Mucosa of rectum (tissue), 2 donors: ENCODE measurements at regions not wholly inside any gene's neighbourhood (a gene's known extent, or its start where the extent isn't known, plus 50 kb on each side); places are given as distances from the start of the nearest gene placed in this dataset.
"Not testable (repeated sequence)": the region's sequence is repeated elsewhere in the genome, so short reads cannot be mapped to it uniquely, and the experiment has no call there.

Source experiments
- H3K27ac ChIP-seq, 2 donors: one replicate each; pipeline ENCODE4 v1.7.0; 2013; ENCODE audit warnings: inconsistent platforms in 2 of 2, low read depth in 2 of 2, low read length in 2 of 2
- H3K27me3 ChIP-seq, 2 donors: one replicate each; pipeline ENCODE4 v1.7.0; 2013; ENCODE audit warnings: low read length in 2 of 2; ENCODE audit not compliant: control insufficient read depth in 2 of 2, insufficient read depth in 2 of 2
- H3K36me3 ChIP-seq, 2 donors: one replicate each; pipeline ENCODE4 v1.7.0; 2013; ENCODE audit warnings: low read length in 2 of 2; ENCODE audit not compliant: control insufficient read depth in 2 of 2, insufficient read depth in 2 of 2
- H3K4me1 ChIP-seq, 2 donors: one replicate each; pipeline ENCODE4 v1.7.0; 2013; ENCODE audit warnings: low read length in 2 of 2, mild to moderate bottlenecking in 1 of 2; ENCODE audit not compliant: control insufficient read depth in 2 of 2, insufficient read depth in 2 of 2
- H3K4me3 ChIP-seq, 2 donors: one replicate each; pipeline ENCODE4 v1.7.0; 2013; ENCODE audit warnings: low read length in 2 of 2
- H3K9ac ChIP-seq, 2 donors: one replicate each; pipeline ENCODE4 v1.7.0; 2013; ENCODE audit warnings: low read length in 2 of 2, low read depth in 1 of 2, mild to moderate bottlenecking in 1 of 2
- H3K9me3 ChIP-seq, 2 donors: one replicate each; pipeline ENCODE4 v1.7.0; 2013; ENCODE audit warnings: low read length in 2 of 2; ENCODE audit not compliant: control insufficient read depth in 2 of 2
- donor health status: healthy.
- donor health status: Normal muscosa, but diverticular disease.

DNA sequence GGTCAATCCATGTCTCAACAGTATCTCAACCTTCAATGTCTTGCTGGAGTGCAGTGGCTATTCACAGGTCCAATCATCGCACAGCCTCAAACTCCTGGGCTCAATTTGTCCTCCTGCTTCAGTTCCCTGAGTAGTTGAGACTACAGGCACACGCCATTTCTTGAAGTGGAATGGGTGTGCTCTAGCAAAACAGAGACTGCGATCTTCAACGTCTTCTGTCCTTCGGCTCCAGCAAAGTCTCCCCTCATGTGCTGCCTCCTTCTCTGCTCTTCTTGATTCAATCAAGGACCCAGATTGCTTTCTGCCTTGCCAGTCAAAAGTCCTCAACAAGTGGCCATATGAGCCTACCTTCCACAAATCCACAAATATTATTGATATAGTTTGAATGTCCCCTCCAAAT is 466.7 kb upstream of the MIR17HG start:
- Histone ChIP-seq H3K4me1 (no peaks in the 10 kb centered on the region), H3K9ac (no peak overlapping the region), H3K27ac (no peak overlapping the region), H3K9me3 (no peaks in the 10 kb centered on the region), H3K36me3 (no peaks in the 10 kb centered on the region), H3K27me3 (no peaks in the 10 kb centered on the region), H3K4me3 (no peak overlapping the region)

DNA sequence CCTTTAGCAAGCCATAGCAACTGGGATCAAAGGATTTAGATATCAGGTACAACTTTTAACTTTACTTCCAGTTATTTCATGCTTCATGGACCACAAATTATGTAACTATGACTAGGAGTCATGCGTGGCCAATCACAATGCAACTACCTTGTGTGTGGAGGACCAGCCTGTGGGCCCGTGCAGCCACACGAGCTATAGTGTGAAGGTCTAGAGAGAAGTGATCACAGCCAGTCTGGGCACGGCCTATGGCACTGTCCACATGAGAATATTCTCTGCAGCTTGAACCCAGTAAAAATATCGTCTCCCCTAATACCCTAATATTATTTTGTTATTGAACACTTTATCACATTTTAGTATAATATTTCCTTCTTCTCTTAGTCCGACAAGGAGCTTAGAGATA is 464.9 kb upstream of the MIR17HG start:
- no peaks in the 10 kb centered on the region for H3K27me3 ChIP-seq
- H3K4me3 ChIP-seq = no peak overlapping the region
- H3K9ac ChIP-seq = no peak overlapping the region
- no peaks in the 10 kb centered on the region for H3K36me3 ChIP-seq
- H3K27ac ChIP-seq = no peak overlapping the region
- H3K9me3 ChIP-seq = no peaks in the 10 kb centered on the region
- no peaks in the 10 kb centered on the region for H3K4me1 ChIP-seq

- Histone ChIP-seq H3K27ac (no peak overlapping the region), H3K36me3 (no peaks in the 10 kb centered on the region), H3K9ac (no peak overlapping the region), H3K4me3 (no peak overlapping the region), H3K27me3 (no peaks in the 10 kb centered on the region), H3K4me1 (no peaks in the 10 kb centered on the region), H3K9me3 (no peaks in the 10 kb centered on the region)
Measured at GRCh38 chr13:90883592-90883991, 463.9 kb upstream of the MIR17HG start.

DNA sequence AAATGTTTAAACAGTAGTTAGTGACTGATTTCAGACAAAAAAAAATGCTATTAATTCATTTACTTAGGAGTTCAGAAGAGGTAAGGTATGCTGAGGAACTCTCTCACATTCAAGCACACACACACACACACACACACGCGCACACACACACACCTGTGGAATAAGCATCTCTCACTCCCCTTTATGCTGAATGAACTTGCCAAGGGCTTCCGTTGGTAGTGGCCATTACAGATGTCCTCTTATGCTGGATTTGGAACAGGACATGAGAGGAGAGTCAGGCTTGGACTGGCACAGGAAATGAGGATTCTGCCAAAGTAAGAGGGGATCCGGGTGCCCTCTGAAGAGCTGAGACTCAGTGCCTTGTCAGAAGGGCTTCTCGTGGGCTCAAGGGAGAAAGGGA is 463.4 kb upstream of the MIR17HG start:
- no peak overlapping the region for H3K4me3 ChIP-seq

GRCh38 chr13:90889906-90890834 is 457.3 kb upstream of the MIR17HG start:
- Histone ChIP-seq H3K9ac (no peak overlapping the region), H3K4me3 (no peak overlapping the region), H3K4me1 (no peaks in the 10 kb centered on the region), H3K27ac (no peak overlapping the region), H3K27me3 (no peaks in the 10 kb centered on the region), H3K36me3 (no peaks in the 10 kb centered on the region), H3K9me3 (no peaks in the 10 kb centered on the region)

More for the DNA sequence above, 463.4 kb upstream of the MIR17HG start:
- Histone ChIP-seq H3K4me1 (no peaks in the 10 kb centered on the region), H3K27me3 (no peaks in the 10 kb centered on the region), H3K9ac (no peak overlapping the region), H3K27ac (no peak overlapping the region), H3K36me3 (no peaks in the 10 kb centered on the region), H3K9me3 (no peaks in the 10 kb centered on the region)

GRCh38 chr13:90891329-90891728 is 456.2 kb upstream of the MIR17HG start:
- Histone ChIP-seq H3K36me3 (no peaks in the 10 kb centered on the region), H3K4me1 (no peaks in the 10 kb centered on the region), H3K9me3 (no peaks in the 10 kb centered on the region), H3K9ac (no peak overlapping the region), H3K27me3 (no peaks in the 10 kb centered on the region), H3K27ac (no peak overlapping the region), H3K4me3 (no peak overlapping the region)

DNA sequence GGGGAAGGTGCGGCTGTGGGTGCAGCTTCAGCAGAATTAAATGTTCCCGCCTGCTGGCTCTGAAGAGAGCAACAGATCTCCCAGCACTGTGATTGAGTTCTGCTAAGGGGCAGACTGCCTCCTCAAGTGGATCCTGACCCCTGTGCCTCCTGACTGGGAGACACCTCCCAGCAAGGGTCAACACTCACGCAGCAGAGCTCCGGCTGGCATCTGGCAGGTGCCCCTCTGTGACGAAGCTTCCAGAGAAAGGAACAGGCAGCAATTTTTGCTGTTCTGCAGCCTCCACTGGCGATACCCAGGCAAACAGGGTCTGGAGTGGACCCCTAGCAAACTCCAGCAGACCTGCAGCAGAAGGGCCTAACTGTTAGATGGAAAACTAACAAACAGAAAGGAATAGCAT is 454.3 kb upstream of the MIR17HG start:
- H3K27me3 ChIP-seq, H3K9ac ChIP-seq, H3K27ac ChIP-seq, H3K4me1 ChIP-seq, H3K36me3 ChIP-seq, H3K9me3 ChIP-seq, H3K4me3 ChIP-seq: not testable (repeated sequence)

GRCh38 chr13:90896002-90896401 is 451.5 kb upstream of the MIR17HG start:
- Histone ChIP-seq H3K4me3 (no peak overlapping the region), H3K4me1 (no peaks in the 10 kb centered on the region), H3K9ac (no peak overlapping the region), H3K9me3 (no peaks in the 10 kb centered on the region), H3K27me3 (no peaks in the 10 kb centered on the region), H3K27ac (no peak overlapping the region), H3K36me3 (no peaks in the 10 kb centered on the region)

GRCh38 chr13:90898811-90899210 is 448.7 kb upstream of the MIR17HG start:
- Histone ChIP-seq H3K9me3 (no peaks in the 10 kb centered on the region), H3K27ac (no peak overlapping the region), H3K4me1 (no peaks in the 10 kb centered on the region)

GRCh38 chr13:90899416-90899815 is 448.1 kb upstream of the MIR17HG start:
- H3K9me3 ChIP-seq = no peaks in the 10 kb centered on the region
- no peaks in the 10 kb centered on the region for H3K27me3 ChIP-seq
- H3K9ac ChIP-seq = no peak overlapping the region
- no peaks in the 10 kb centered on the region for H3K4me1 ChIP-seq
- H3K36me3 ChIP-seq = no peaks in the 10 kb centered on the region
- H3K27ac ChIP-seq = no peak overlapping the region
- H3K4me3 ChIP-seq = no peak overlapping the region

More at GRCh38 chr13:90898811-90899210, 448.7 kb upstream of the MIR17HG start:
- H3K9ac ChIP-seq = no peak overlapping the region
- H3K27me3 ChIP-seq = no peaks in the 10 kb centered on the region
- H3K36me3 ChIP-seq = no peaks in the 10 kb centered on the region
- no peak overlapping the region for H3K4me3 ChIP-seq
